ENCODE measurements at regions not wholly inside any gene's neighbourhood (a gene's known extent, or its start where the extent isn't known, plus 50 kb on each side); places are given as distances from the start of the nearest gene placed in this dataset.

DNA sequence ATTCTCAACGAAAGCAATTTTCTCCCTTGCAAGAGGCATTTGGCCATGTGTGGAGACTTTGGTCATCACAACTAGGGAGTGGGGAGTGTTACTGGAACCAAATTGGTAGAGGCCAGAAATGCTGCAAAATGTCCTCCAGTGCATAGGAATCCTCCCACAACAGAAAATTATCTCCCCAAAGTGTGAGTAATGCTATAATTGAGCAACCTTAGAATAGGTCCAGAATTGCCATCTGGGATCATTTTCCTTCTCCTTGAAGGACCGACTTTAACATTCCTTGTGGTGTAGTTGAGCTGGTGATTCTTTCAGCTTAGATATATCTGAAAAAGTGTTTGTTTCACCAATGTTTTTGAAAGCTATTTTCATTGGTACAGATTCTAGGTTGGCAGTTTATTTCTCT lies 111.2 kb upstream of the SMIM21 start:
- TF ChIP-seq POLR2A (IDR thresholded peaks at IDR 0.05; ENCODE audit: low read length) (no peak), GATA1 (IDR thresholded peaks at IDR 0.05; ENCODE audit: low read depth, low read length) (no peak)
